22Rv1 (cell line): ENCODE measurements at regions not wholly inside any gene's neighbourhood (a gene's known extent, or its start where the extent isn't known, plus 50 kb on each side); places are given as distances from the start of the nearest gene placed in this dataset.

Experiments used
- ZFX ChIP-seq: fragments of 450-650 bp; IDR thresholded peaks from 2 replicates; pipeline ENCODE4 v1.6.1; 2017; ENCODE audit warnings: antibody characterized with exemption, borderline replicate concordance
- TF ChIP-seq, protein P1 (sequence below): fragments of 450-650 bp; IDR thresholded peaks from 2 replicates; pipeline ENCODE4 v1.5.1; 2017; ENCODE audit warnings: mild to moderate bottlenecking

DNA sequence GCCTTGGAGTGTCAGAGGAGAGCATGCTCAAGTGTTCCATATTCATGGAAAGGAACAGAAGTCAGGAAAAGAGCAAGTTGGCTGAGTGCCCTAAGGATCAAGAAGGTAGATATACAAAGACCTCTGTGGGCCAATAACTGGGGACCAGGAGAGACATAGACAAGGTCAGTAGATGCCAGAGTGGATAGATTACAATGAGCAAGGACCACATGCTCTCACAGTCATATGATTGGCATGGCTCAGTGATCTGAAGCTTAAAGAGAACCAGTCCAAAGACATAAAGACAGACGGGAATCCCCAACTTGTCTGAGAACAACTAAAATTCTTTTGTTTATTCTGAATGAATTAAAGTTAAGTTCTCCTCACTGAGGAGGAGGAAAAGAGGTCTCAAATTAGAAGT, 289.7 kb downstream of the HS3ST1 start:
- TF ChIP-seq, protein P1, sequence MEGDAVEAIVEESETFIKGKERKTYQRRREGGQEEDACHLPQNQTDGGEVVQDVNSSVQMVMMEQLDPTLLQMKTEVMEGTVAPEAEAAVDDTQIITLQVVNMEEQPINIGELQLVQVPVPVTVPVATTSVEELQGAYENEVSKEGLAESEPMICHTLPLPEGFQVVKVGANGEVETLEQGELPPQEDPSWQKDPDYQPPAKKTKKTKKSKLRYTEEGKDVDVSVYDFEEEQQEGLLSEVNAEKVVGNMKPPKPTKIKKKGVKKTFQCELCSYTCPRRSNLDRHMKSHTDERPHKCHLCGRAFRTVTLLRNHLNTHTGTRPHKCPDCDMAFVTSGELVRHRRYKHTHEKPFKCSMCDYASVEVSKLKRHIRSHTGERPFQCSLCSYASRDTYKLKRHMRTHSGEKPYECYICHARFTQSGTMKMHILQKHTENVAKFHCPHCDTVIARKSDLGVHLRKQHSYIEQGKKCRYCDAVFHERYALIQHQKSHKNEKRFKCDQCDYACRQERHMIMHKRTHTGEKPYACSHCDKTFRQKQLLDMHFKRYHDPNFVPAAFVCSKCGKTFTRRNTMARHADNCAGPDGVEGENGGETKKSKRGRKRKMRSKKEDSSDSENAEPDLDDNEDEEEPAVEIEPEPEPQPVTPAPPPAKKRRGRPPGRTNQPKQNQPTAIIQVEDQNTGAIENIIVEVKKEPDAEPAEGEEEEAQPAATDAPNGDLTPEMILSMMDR: no peak
- TF ChIP-seq ZFX: no peak
